LNCaP clone FGC (cell line): ENCODE measurements at regions not wholly inside any gene's neighbourhood (a gene's known extent, or its start where the extent isn't known, plus 50 kb on each side); places are given as distances from the start of the nearest gene placed in this dataset.

Source experiments
- DNase-seq: peaks from one replicate; pipeline ENCODE4 v3.0.0-alpha.2; 2011; ENCODE audit warnings: low read depth
- H3K4me3 ChIP-seq: 2 replicates; pipeline ENCODE4 v1.5.1; 2011; ENCODE audit warnings: mild to moderate bottlenecking, low read depth, low read length, control low read depth
- CTCF ChIP-seq: IDR thresholded peaks from 2 replicates; pipeline ENCODE4 v1.5.1; 2012; ENCODE audit warnings: mild to moderate bottlenecking; ENCODE audit not compliant: control insufficient read depth, insufficient read depth; ENCODE audit errors: extremely low read depth

GRCh38 chr3:135621184-135621920 lies 344.2 kb upstream of the PPP2R3A start:
- no peak for TF ChIP-seq CTCF
- no peak overlapping the region for H3K4me3 ChIP-seq
- no peak for DNase-seq

- no peak overlapping the region for H3K4me3 ChIP-seq
- no peak for DNase-seq
- TF ChIP-seq CTCF: no peak
Measured at GRCh38 chr3:135622215-135622614, 343.3 kb upstream of the PPP2R3A start.

GRCh38 chr3:135622656-135623055 lies 342.9 kb upstream of the PPP2R3A start:
- DNase-seq: no peak
- no peak overlapping the region for H3K4me3 ChIP-seq
- TF ChIP-seq CTCF: no peak

GRCh38 chr3:135623558-135623957 lies 342.0 kb upstream of the PPP2R3A start:
- DNase-seq: no peak
- H3K4me3 ChIP-seq: no peak overlapping the region
- TF ChIP-seq CTCF: no peak

GRCh38 chr3:135627057-135627456 lies 338.5 kb upstream of the PPP2R3A start:
- no peak for DNase-seq
- TF ChIP-seq CTCF: no peak
- H3K4me3 ChIP-seq: no peak overlapping the region

- H3K4me3 ChIP-seq: no peak overlapping the region
- TF ChIP-seq CTCF: no peak
- no peak for DNase-seq
Measured at GRCh38 chr3:135629701-135630408, 335.7 kb upstream of the PPP2R3A start.
